CD4-positive, alpha-beta T cell treated with Interleukin-17A for 4 hours (primary cell): ENCODE measurements at regions not wholly inside any gene's neighbourhood (a gene's known extent, or its start where the extent isn't known, plus 50 kb on each side); places are given as distances from the start of the nearest gene placed in this dataset.

ENCODE experiments used
- DNase-seq: peaks from one replicate; pipeline ENCODE4 v3.0.0-alpha.2; 2020; ENCODE audit warnings: mixed read lengths

DNA sequence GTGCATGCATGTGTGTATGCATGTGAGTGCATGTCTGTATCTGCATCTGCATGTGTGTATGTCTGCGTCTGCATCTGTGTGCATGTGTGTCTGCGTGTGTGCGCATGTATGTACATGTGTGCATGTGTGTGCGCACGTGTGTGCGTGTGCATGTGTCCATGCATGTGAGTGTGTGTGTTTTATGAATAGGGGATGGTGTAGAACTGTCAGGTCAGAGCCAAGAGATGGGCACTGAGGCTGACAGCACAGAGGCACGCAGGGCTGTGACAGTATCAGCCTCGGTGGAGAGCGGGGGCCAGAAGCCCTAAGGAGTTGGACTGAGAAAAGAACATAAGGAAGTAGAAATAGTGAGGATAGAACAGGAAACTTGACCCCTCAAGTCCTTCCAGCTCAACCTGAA lies 494.0 kb upstream of the MYT1L start:
- no peak for DNase-seq

DNA sequence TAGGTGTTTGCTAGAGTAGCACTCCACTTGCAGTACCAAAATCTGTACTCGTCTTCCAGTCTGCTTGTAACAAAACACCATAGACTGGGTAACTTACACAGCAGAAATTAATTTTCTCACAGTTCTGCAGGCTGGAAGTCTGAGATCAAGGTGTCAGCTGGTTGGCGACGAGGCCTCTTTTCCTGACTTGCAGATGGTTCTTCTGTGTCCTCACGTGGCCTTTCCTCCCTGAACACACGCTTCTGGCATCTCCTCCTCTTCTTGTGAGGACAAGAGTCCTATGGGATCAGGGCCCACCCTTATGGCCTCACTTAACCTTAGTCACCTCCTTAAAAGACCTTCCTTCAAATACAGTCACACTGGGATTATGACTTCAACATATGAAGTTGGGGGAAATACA lies 493.5 kb upstream of the MYT1L start:
- DNase-seq = no peak

DNA sequence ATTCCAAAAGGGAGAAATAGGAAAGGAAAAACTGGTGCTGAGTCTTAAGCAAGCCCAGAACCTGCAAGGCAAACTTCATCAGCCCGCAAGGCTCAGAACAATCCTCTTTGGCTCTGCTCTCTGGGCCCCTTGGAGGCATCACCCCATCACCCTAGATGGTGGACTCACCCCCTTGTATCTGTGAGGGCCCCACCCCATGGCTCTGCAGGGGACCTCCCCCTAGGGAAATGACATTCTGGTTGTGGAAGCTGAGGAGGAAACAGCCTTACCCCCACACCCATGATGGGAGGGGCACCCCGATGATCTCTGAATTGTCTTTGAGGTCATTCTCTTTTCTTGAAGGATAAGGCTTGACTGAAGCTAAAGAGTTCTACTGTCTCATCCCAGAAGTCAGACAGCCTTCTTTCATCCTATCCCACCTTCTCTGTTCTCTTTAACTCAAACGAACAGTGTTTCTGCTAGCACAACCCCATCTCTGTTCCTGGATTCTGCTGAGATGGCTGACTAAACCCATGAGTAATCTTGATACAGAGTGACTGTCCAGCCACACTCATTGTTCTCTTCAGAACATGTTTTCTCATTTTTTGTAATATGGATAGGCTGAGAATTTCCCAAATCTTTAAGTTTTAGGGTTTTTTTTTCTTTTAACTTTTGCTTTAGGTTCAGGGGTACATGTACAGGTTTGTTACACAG lies 492.1 kb upstream of the MYT1L start:
- no peak for DNase-seq

DNA sequence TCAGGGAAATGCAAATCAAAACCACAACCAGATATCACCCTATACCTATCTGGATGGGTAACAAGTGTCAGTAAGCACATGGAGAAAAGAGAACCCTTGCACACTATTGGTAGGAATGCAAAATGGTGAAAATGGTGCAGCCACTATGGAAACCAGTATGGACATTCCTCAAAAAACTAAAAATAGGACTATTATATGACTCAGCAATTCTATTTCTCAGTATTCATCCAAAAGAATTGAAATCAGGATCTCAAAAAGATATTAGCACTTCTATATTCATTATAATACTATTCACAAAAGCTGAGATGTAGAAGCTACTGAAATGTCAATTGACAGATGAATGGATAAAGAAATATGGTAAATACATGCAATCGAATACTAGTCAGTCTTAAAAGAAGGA lies 491.1 kb upstream of the MYT1L start:
- no peak for DNase-seq

DNA sequence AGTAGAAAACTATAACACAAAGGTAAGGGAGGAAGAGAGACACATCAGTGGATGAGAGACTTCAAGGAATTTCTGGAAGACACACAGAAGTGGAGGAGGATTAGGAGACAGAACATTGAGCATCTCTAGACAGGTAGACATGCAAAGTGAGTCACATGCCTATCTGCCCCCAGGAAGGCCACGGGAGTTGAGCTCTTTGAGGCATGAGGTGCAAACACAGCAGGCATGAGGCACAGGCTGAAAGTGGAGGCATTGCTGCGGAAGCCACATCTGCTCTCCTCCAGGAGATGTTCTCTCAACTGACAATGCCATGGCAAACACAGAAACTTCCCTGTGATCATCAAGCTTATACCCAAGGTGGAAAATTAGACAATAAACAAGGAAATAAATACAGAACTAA lies 481.6 kb upstream of the MYT1L start:
- DNase-seq = no peak

DNA sequence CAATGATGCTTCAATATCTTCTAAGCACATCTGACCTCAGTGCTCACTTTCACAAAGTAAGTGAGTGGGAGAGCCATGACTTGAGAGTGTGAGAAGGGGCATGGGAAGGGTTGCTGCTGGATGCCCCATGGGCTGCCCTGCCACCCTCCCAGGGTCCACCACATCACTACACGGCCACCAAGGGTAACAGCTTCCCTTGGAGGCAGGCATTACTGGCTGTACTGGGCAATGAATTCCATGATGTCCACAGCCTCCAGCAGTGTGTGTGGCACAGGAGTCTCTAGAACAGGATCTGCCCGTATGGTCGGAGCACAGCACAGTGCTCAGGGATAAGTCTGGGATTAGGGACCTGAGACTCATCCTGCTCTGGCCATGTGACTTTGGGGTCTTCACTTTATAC lies 481.0 kb upstream of the MYT1L start:
- no peak for DNase-seq

DNA sequence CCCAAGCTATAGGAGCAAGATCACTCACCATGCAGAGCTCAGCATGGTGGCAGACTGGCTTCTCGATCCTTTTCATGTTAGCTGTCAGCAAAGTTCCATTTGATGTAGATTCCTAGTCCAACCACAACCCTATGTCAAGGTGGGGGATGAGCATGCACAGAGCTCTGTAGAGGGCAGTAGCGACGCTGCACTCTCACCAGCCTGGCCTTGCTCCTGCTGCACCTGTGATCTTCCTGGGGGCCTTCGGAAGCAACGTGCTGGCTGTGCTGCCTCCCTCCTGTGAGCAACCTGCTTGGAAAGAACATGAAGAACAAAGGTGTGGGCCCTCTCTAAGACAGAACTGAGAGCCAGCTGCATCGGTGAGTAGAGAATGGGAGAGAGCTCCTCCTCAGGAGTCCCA lies 479.4 kb upstream of the MYT1L start:
- DNase-seq = no peak

DNA sequence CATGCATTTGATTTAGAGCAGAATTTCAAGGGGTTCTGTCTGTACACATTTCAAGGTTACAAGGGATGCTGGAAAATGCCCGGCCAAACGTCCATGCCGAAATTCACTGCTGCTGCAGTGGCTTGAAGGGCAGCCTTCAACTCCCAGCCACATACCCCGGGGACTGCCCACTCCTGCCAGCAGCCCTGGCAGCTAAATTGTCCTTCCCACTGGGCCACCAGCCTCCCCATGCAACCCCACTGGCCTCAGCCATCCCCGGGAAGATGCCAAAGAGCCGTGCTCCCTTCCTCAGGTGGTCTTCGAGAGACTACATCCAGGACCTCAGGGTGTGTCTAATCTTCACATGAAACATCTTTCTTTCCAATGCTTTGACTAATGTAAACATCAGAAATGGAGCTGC lies 478.7 kb upstream of the MYT1L start:
- DNase-seq = no peak

DNA sequence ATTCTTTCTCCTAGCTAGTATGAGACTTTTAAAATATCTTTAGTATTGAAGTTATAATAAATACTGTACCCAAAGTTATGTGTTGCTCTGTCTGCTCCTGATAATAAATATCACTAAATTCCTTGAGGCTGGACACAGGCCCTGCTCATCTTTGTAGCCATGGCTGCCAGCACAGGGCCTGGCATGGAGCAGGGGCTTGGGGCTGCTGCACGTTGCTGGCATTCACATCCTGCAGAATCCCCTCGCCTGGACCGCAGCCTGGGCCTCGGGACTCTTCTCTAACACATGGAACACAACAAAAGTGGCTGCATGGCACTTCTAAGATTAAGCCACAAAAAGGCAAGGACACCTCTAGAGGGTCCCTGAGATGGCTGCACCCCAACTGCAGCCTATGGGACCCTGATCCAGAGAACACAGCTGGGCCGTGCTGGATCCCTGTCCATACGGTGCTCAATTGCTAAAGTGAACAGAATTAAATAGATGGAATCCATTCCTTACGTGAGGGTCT lies 477.5 kb upstream of the MYT1L start:
- DNase-seq = no peak

DNA sequence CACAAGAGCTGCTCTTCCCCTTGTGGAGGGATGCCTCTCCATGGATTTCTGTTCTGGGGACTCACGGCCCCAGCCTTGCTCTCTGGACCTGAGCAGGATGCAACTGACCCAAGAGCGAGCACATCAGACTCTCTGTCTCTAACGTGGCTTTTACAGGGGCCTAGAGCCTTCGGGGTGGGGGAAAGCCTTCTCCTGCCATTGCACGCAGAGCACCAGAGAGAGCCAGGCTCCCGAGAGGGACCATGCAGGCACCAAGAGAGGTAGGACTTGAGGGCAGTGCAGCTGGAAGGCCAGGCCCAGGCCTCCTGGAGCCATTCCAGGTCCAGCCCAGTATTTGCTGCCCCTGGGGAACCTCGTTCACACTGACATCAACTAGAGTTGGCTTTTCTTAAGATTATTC lies 475.6 kb upstream of the MYT1L start:
- DNase-seq = no peak

DNA sequence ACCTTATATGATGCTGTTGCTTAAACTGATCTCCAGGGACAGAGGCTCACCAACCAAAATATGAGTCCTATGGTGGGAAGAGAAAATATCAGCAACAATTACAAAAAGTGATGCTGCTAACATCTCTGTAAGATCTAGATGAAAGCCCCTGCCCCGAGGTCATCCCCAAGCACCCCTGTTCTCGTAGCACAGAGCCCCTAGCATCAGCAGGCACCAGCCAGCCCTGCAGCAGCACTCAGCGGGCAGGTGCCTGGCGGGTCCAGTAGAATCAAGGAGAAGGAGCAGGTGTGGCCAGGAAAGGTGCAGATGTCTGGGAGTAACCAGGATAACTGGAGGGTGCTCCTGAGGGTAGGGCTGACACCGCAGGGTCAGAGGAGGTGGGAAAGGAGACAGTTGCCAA lies 474.2 kb upstream of the MYT1L start:
- DNase-seq = no peak

DNA sequence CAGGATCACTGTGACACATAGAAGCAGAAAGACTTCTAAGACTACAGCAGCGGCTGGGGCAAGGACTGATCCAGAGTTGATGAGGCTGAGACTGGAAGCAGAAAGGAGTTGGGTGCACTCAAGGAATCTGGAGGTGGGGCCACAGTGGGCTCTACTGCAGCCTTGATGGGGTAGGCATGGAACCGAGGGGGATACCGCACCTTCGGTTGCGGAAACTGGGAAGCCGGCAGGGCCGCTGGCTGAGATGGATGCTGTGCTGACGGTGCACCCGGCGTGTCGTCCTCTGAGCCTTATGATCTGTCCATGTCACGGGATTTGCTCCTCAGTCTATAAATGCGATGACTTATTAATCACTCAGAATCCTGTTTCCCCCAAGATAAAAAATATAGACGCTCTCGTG lies 473.5 kb upstream of the MYT1L start:
- DNase-seq = no peak

DNA sequence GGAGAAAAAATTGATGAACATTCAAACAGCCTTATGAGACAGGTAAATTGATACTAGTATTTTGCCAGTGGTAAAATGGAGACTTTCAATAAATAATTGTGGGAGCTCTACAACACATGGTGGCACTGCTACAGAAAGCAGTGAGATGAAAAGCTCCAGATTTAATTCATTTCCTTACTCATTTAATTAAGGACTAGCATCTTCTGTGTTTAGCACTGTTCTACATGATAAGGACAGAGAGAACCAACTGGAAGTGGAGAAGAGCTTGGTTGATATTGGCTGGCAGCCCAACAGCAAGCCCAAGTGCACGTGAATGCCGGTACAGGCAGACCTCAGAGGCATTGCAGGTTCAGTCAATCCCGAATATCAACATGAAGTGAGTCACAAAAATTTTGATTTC lies 470.4 kb upstream of the MYT1L start:
- no peak for DNase-seq

DNA sequence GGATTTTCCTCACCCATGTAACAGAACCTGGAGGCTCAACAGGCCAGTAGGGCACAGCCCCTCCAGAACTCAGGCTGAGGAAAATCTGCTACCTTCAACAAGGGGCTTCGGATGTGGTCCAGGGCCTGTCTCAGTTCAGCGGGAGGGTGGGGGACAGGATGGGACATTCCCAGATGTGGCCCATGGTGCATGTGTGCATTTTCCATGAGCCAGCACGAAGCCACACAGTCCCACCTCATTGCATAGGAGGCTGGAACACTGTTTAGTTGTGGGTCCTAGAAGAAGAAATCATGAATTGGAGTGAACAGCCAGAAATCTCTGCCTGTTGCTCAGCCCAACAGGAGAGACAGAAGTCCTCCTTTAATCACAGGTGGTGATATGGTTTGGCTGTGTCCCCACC lies 469.6 kb upstream of the MYT1L start:
- no peak for DNase-seq

DNA sequence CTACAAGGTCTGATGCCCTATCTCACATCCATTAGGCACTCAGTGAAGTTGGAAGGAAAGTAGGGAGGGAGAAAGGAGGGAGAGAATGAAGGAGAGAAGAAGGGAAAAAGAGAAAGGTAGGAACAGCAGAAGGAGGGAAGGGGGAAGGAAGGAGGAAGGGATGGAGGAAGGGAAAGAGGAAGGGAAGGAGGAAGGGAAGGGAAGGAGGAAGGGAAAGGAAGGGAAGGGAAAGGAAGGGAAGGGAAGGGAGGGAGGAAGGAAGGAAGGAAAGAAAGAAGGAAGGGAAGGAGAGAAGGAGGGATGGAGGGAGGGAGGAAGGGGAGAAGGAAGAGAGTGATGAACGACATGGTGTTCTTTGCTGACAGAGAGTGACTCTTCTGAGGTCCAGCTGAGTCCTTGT lies 468.9 kb upstream of the MYT1L start:
- no peak for DNase-seq

DNA sequence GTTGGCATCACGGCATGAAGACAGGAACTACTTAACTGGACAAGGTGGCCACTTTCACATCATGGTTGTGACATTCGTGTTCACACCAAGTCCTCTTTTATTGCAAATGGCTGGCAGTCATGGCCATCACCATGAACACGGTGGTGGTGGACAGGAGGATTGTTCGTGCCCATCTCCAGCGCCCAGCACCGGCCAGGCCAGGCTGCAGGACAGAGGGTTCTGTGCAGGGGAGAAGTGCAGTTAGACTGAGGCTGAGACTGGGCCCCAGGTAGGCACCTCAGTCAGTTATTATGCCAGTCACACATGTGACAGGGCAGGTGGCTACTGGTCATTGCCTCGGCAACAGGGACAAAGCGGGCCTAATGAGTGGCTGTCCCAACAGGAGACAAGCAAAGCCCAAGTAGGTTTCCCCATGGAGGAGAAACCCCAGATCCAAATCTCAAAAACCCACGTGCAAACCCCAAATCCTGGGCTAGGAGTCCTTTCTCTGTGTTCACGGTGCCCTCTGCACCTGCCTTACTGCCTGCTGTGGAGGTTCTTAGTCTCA lies 468.1 kb upstream of the MYT1L start:
- DNase-seq = no peak

DNA sequence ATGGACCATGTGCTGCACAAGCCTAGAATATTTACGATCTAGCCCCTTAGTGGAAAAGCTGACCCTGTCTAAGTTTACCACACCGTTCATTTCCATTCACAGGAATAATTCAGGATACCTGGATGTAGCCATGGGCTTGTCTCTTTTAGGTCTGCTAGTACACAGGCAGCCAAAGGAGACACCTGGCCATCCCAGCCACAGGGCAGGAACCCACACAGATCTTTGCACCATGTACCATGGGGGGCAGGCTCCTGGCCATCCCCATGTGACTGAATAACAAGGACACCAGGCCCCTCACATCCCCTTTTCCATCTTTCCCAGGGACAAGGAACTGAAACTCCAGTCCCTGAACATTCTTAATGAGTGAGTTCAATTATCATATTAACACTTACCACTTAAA lies 467.3 kb upstream of the MYT1L start:
- no peak for DNase-seq

DNA sequence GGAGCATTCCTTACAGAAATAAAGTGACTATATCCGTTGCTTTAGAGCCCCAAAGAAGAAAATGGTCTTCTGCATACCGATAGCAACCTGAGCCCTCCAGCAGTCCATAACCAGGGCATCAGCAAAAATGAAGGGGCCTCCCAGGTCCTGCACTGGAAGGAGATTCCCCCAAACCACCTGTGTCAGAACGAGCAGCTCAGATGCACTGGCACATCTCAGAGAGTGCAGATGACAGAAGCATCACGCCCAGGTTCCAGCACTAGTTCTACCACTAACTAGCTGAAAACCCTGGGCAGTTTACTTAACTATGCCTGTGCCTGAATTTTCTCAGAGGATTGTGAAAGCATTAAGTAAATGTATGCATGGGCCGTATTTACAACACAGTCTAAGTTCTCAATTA lies 466.7 kb upstream of the MYT1L start:
- DNase-seq = no peak

DNA sequence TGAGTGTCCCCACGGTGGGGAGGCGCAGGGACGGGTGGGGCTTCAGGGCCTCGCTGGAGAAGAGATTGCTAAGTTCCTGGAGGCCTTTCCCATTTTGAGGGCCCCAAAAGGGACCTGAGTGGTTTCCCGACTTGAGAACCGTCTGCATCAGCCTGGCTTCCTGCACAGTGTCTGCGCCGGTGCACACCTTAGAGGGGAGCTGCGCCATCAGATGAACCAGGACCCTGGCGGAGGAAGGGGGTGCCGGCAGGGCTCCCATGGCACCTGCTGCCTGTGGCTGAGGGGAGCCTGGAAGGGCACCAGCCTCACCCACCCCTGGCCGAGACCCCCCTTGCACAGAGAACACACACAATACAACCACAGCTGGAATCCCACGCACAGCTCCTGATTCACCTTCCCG lies 465.1 kb upstream of the MYT1L start:
- DNase-seq = no peak

DNA sequence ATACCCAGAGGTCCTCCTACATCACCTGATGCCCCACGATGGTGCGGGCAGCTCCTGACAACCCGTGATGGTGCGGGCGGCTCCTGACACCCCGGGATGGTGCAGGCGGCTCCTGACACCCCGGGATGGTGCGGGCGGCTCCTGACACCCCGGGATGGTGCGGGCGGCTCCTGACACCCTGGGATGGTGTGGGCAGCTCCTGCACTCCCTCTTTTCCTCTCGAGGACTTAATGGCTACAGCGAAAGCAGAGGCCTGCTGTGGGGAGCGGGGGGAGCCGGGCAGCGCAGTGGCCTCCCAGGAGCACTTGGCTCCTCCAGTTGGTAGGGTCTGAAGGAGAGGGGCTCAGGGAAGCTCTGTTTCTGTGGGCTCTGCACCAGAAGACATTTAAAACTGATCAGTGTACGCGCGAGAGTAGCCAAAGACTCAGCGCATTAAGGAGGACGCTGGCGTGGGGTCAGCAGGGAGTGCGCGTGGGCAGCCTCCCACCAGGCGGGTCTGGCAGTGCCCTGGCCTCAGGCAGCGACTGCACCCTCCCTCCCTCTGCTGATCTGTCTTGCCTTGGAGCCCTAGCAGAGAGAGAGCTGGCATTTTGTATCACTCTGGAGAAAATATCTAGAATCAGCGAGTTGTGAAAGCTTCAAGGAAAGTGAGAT lies 464.5 kb upstream of the MYT1L start:
- DNase-seq = no peak

DNA sequence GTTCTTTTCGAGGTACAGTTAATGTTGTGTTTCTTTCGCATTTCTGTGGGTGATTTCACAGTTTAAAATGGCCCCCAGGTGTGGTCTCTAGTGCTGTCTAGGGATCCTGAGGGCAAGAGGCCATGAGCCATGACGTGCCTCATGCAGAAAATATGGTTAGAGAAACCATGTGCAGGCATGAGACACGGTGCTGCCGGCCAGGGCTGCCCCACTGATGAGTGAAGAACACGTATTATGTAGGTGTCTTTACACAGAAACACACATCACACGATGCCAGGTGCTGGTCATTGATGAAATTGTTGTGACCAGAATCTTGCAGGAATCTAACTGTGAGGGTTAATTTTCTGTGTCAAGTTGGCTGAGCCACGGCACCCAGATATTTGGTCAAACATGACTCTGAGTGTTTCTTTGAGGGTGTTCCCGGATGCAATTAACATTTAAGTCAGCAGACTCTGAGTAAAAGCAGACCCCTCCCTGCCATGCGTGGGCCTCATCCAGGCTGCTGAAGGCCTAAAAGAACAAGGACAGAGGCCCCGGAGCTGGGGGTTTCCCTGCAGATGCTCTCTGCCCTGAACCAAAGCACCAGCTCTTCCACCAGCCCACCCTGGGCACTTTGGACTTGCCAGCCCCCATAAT lies 463.0 kb upstream of the MYT1L start:
- no peak for DNase-seq

DNA sequence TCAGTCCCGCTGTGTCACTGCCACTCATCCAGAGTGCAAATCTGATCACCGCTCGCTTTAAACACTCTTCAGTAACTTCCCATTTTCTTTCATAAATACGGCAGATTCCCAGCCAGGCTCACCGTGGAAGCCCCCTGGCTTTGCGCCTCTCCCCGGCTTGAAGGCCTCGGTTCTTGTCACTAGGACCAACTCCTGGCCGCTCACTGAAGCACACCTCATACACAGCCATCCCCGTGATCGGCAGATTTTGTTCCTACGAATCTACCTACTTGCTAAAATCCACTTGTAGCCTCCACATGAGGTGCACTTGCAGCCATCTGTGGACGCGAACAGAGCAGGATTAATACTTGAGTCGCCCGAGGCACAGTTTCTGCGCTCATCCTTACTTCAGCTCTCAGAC lies 462.4 kb upstream of the MYT1L start:
- no peak for DNase-seq

DNA sequence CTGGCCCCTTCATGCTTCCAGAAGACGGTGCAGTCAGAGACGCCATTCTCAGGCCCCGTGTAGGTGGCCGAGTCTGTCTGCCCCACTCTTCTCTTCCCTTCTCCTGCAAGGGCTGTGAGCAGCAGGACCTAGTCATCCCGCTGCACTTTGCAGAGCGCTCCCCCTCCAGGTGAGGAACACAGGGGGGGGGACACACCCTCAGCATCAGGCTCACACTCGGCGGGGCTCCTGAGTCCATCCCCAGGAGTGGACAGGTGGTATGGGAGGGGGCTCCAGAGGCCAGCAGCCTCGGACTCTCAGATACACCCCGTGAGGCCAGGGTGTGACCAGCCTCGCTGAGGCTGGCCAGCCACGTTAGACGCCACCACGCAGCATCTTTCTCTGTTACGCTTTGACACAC lies 460.5 kb upstream of the MYT1L start:
- DNase-seq = no peak

DNA sequence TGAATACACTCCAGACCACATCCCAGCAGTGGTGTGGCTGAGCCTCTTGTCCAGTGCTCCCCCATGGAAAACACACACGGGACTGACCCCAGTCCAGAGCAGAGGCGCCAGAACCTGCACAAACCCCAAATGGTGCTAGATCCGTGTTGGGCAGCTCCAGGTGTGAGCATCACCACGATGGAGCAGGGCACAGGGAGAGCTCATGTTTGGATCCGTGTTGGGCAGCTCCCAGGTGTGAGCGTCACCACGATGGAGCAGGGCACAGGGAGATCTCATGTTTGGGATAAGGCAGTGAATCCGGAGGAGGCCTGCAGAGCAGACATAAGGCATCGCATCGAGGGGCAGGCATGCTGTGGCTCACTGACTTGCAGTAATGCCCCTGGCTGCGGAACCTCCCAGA lies 460.0 kb upstream of the MYT1L start:
- no peak for DNase-seq
